OCI-LY3 (cell line): ENCODE measurements at regions not wholly inside any gene's neighbourhood (a gene's known extent, or its start where the extent isn't known, plus 50 kb on each side); places are given as distances from the start of the nearest gene placed in this dataset.

Source experiments
- H2AFZ ChIP-seq: fragments of 200-600, 300-600 bp; shearing (Covaris generic); 2 replicates; pipeline ENCODE4 v1.6.0; 2014; ENCODE audit warnings: antibody characterized with exemption, low read depth, low read length
- H3K27ac ChIP-seq: fragments of 200-600, 300-600 bp; sonication (generic); 2 replicates; pipeline ENCODE4 v1.5.1; 2014; ENCODE audit warnings: mild to moderate bottlenecking, low read length, moderate library complexity, mixed read lengths
- H3K27me3 ChIP-seq: fragments of 200-600, 300-600 bp; sonication (generic); 2 replicates; pipeline ENCODE4 v1.6.1; 2014; ENCODE audit warnings: low read depth, low read length, mixed read lengths
- H3K36me3 ChIP-seq: fragments of 200-600, 300-600 bp; sonication (generic); replicated peaks from 2 replicates; pipeline ENCODE3; 2014; ENCODE audit warnings: low read depth, low read length, mixed read lengths
- H3K4me1 ChIP-seq: fragments of 300-600, 200-600 bp; sonication (generic); 2 replicates; pipeline ENCODE4 v1.6.1; 2014; ENCODE audit warnings: low read length, mixed read lengths
- H3K4me2 ChIP-seq: fragments of 200-600, 300-600 bp; sonication (generic); 2 replicates; pipeline ENCODE4 v1.6.1; 2014; ENCODE audit warnings: low read length, mixed read lengths
- H3K4me3 ChIP-seq: fragments of 300-600, 200-600 bp; sonication (generic); 2 replicates; pipeline ENCODE4 v1.5.1; 2014; ENCODE audit warnings: antibody characterized with exemption, mild to moderate bottlenecking, low read length, moderate library complexity
- H3K79me2 ChIP-seq: fragments of 300-600, 200-600 bp; shearing (Covaris generic); 2 replicates; pipeline ENCODE4 v1.6.1; 2014; ENCODE audit warnings: mild to moderate bottlenecking, low read length, mixed read lengths
- H3K9ac ChIP-seq: fragments of 300-600, 200-600 bp; shearing (Covaris generic); 2 replicates; pipeline ENCODE4 v1.6.0; 2014; ENCODE audit warnings: mild to moderate bottlenecking, low read length, moderate library complexity
- H3K9me3 ChIP-seq: fragments of 200-600, 300-600 bp; shearing (Covaris generic); 2 replicates; pipeline ENCODE4 v1.6.1; 2014; ENCODE audit warnings: low read length, mixed read lengths; ENCODE audit not compliant: insufficient read depth
- H4K20me1 ChIP-seq: fragments of 200-600, 300-600 bp; sonication (generic); 2 replicates; pipeline ENCODE4 v1.6.1; 2016; ENCODE audit warnings: low read length, mixed read lengths; ENCODE audit not compliant: insufficient read depth
- CTCF ChIP-seq: fragments of 200-600, 300-600 bp; sonication (generic); IDR thresholded peaks from 2 replicates; pipeline ENCODE4 v1.5.1; 2014; ENCODE audit warnings: antibody characterized with exemption, low read length, low read depth
- EZH2phosphoT487 ChIP-seq: fragments of 200-600 bp; shearing (Covaris generic); IDR thresholded peaks from 2 replicates; pipeline ENCODE4 v1.6.1; 2018; ENCODE audit warnings: antibody characterized with exemption, mixed run types, low read depth

- no peaks in the 10 kb centered on the region for H3K9me3 ChIP-seq
- no peak overlapping the region for H2AFZ ChIP-seq
- H3K27ac ChIP-seq, result no peak overlapping the region
- no peaks in the 10 kb centered on the region for H3K4me1 ChIP-seq
- no peaks in the 10 kb centered on the region for H3K79me2 ChIP-seq
- H3K36me3 ChIP-seq, result no peaks in the 10 kb centered on the region
- H3K9ac ChIP-seq, result no peak overlapping the region
- H3K27me3 ChIP-seq, result no peaks in the 10 kb centered on the region
- H3K4me2 ChIP-seq, result no peak overlapping the region
- no peaks in the 10 kb centered on the region for H4K20me1 ChIP-seq
- no peak for TF ChIP-seq EZH2phosphoT487
- TF ChIP-seq CTCF, result no peak
- no peak overlapping the region for H3K4me3 ChIP-seq
Measured at GRCh38 chr21:20016435-20017005, 981.7 kb upstream of the NCAM2 start.

DNA sequence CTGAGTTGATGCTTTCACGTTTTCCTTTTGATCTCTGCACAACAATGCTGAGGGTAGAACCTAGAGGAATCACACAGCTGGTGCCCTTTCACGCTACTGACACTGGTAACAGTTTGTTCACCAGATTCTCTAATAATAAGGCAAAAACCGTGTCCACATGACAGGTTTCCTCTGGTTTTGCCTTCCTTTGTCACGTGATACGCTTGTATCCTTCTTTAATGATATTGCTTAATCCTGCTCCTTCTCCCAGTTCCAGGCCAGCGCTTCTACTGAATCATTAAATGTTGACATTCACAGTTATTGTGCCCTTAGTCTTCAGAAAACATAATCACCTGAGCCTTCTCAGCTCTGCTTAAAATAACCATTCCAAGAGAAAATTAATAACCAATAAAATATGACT lies 978.2 kb upstream of the NCAM2 start:
- no peak overlapping the region for H3K9ac ChIP-seq
- no peaks in the 10 kb centered on the region for H3K9me3 ChIP-seq
- H3K27ac ChIP-seq, result no peak overlapping the region
- H3K4me3 ChIP-seq, result no peak overlapping the region
- no peaks in the 10 kb centered on the region for H3K79me2 ChIP-seq
- H3K4me2 ChIP-seq, result no peak overlapping the region
- no peak overlapping the region for H2AFZ ChIP-seq
- no peaks in the 10 kb centered on the region for H3K36me3 ChIP-seq
- TF ChIP-seq EZH2phosphoT487, result no peak
- TF ChIP-seq CTCF, result no peak
- no peaks in the 10 kb centered on the region for H3K4me1 ChIP-seq
- H4K20me1 ChIP-seq, result no peaks in the 10 kb centered on the region
- H3K27me3 ChIP-seq, result no peaks in the 10 kb centered on the region

- Histone ChIP-seq H3K4me3 (no peak overlapping the region), H2AFZ (no peak overlapping the region), H3K36me3 (no peaks in the 10 kb centered on the region), H3K27me3 (no peaks in the 10 kb centered on the region), H3K4me2 (no peak overlapping the region), H4K20me1 (no peaks in the 10 kb centered on the region), H3K9me3 (no peaks in the 10 kb centered on the region), H3K27ac (no peak overlapping the region), H3K9ac (no peak overlapping the region), H3K4me1 (no peaks in the 10 kb centered on the region), H3K79me2 (no peaks in the 10 kb centered on the region)
- no peak for TF ChIP-seq CTCF
- no peak for TF ChIP-seq EZH2phosphoT487
Measured at GRCh38 chr21:20023193-20023592, 975.0 kb upstream of the NCAM2 start.

- no peak overlapping the region for H3K4me2 ChIP-seq
- H3K36me3 ChIP-seq, result no peaks in the 10 kb centered on the region
- H3K79me2 ChIP-seq, result no peaks in the 10 kb centered on the region
- H3K27ac ChIP-seq, result no peak overlapping the region
- TF ChIP-seq CTCF (no peak), EZH2phosphoT487 (no peak)
- H3K4me1 ChIP-seq, result no peaks in the 10 kb centered on the region
- no peaks in the 10 kb centered on the region for H3K9me3 ChIP-seq
- H3K4me3 ChIP-seq, result no peak overlapping the region
- no peaks in the 10 kb centered on the region for H4K20me1 ChIP-seq
- H2AFZ ChIP-seq, result no peak overlapping the region
- no peak overlapping the region for H3K9ac ChIP-seq
- no peaks in the 10 kb centered on the region for H3K27me3 ChIP-seq
Measured at GRCh38 chr21:20024741-20025140, 973.5 kb upstream of the NCAM2 start.
